KMS-11 (cell line): ENCODE measurements at regions not wholly inside any gene's neighbourhood (a gene's known extent, or its start where the extent isn't known, plus 50 kb on each side); places are given as distances from the start of the nearest gene placed in this dataset.
"Not testable (repeated sequence)": the region's sequence is repeated elsewhere in the genome, so short reads cannot be mapped to it uniquely, and the experiment has no call there.

Source experiments
- H2AFZ ChIP-seq: fragments of 200-600 bp; sonication (generic); 2 replicates; pipeline ENCODE4 v1.6.1; 2016; ENCODE audit warnings: antibody characterized with exemption, mixed run types, low read depth
- H3K27ac ChIP-seq: fragments of 200-600 bp; sonication (generic); 2 replicates; pipeline ENCODE4 v1.6.1; 2016; ENCODE audit warnings: mild to moderate bottlenecking, mixed run types
- H3K27me3 ChIP-seq: fragments of 200-600 bp; sonication (generic); 2 replicates; pipeline ENCODE4 v1.6.1; 2017; ENCODE audit warnings: mild to moderate bottlenecking, low read depth, mixed run types, moderate library complexity; ENCODE audit not compliant: insufficient read depth
- H3K36me3 ChIP-seq: fragments of 200-600 bp; sonication (generic); 2 replicates; pipeline ENCODE4 v1.6.1; 2017; ENCODE audit warnings: mild to moderate bottlenecking, mixed run types; ENCODE audit not compliant: insufficient read depth
- H3K4me1 ChIP-seq: fragments of 200-600 bp; sonication (generic); 2 replicates; pipeline ENCODE4 v1.6.1; 2016; ENCODE audit warnings: mild to moderate bottlenecking, low read depth, mixed run types; ENCODE audit not compliant: poor library complexity, severe bottlenecking
- H3K4me2 ChIP-seq: fragments of 200-600 bp; sonication (generic); 2 replicates; pipeline ENCODE4 v1.7.0; 2016; ENCODE audit warnings: mild to moderate bottlenecking, mixed run types
- H3K4me3 ChIP-seq: fragments of 200-600 bp; sonication (generic); IDR thresholded peaks from 2 replicates; pipeline ENCODE4 v1.6.1; 2017; ENCODE audit warnings: low read depth, low read length, mixed read lengths; ENCODE audit not compliant: insufficient read depth
- H3K79me2 ChIP-seq: fragments of 200-600 bp; sonication (generic); 2 replicates; pipeline ENCODE4 v1.6.1; 2016; ENCODE audit warnings: low read depth, mixed run types; ENCODE audit not compliant: insufficient read depth
- H3K9ac ChIP-seq: fragments of 200-600 bp; sonication (generic); 2 replicates; pipeline ENCODE4 v1.6.1; 2016; ENCODE audit warnings: mild to moderate bottlenecking, mixed run types
- H4K20me1 ChIP-seq: fragments of 200-600 bp; sonication (generic); 2 replicates; pipeline ENCODE4 v1.6.1; 2016; ENCODE audit warnings: mild to moderate bottlenecking, mixed run types; ENCODE audit not compliant: insufficient read depth
- TF ChIP-seq, protein P1 (sequence below): fragments of 200-600 bp; sonication (generic); conservative IDR thresholded peaks from 2 replicates; pipeline ENCODE4 v1.6.1; 2017; ENCODE audit warnings: low read depth, mild to moderate bottlenecking, antibody characterized with exemption, low read length, moderate library complexity, mixed read lengths

GRCh38 chr12:28780960-28781359 is 368.1 kb upstream of the FAR2 start:
- no peak overlapping the region for H3K27ac ChIP-seq
- no peak overlapping the region for H3K4me2 ChIP-seq
- no peak overlapping the region for H3K4me3 ChIP-seq
- TF ChIP-seq, protein P1, sequence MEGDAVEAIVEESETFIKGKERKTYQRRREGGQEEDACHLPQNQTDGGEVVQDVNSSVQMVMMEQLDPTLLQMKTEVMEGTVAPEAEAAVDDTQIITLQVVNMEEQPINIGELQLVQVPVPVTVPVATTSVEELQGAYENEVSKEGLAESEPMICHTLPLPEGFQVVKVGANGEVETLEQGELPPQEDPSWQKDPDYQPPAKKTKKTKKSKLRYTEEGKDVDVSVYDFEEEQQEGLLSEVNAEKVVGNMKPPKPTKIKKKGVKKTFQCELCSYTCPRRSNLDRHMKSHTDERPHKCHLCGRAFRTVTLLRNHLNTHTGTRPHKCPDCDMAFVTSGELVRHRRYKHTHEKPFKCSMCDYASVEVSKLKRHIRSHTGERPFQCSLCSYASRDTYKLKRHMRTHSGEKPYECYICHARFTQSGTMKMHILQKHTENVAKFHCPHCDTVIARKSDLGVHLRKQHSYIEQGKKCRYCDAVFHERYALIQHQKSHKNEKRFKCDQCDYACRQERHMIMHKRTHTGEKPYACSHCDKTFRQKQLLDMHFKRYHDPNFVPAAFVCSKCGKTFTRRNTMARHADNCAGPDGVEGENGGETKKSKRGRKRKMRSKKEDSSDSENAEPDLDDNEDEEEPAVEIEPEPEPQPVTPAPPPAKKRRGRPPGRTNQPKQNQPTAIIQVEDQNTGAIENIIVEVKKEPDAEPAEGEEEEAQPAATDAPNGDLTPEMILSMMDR = no peak
- no peaks in the 10 kb centered on the region for H3K36me3 ChIP-seq
- no peaks in the 10 kb centered on the region for H3K27me3 ChIP-seq
- H2AFZ ChIP-seq = no peak overlapping the region
- no peak overlapping the region for H3K9ac ChIP-seq
- H4K20me1 ChIP-seq = no peaks in the 10 kb centered on the region
- H3K4me1 ChIP-seq = peaks cover 32% of the 10 kb centered on the region
- H3K79me2 ChIP-seq = no peaks in the 10 kb centered on the region

- Histone ChIP-seq H3K4me1 (peaks cover 22% of the 10 kb centered on the region), H3K27ac (no peak overlapping the region), H3K4me3 (no peak overlapping the region), H2AFZ (no peak overlapping the region), H3K27me3 (no peaks in the 10 kb centered on the region), H3K79me2 (no peaks in the 10 kb centered on the region), H3K9ac (no peak overlapping the region), H3K36me3 (no peaks in the 10 kb centered on the region), H3K4me2 (no peak overlapping the region), H4K20me1 (no peaks in the 10 kb centered on the region)
- TF ChIP-seq, protein P1 = no peak
Observed at GRCh38 chr12:28781671-28782652, 367.1 kb upstream of the FAR2 start.

- no peak overlapping the region for H3K4me2 ChIP-seq
Observed at GRCh38 chr12:28782812-28783211, 366.3 kb upstream of the FAR2 start.

DNA sequence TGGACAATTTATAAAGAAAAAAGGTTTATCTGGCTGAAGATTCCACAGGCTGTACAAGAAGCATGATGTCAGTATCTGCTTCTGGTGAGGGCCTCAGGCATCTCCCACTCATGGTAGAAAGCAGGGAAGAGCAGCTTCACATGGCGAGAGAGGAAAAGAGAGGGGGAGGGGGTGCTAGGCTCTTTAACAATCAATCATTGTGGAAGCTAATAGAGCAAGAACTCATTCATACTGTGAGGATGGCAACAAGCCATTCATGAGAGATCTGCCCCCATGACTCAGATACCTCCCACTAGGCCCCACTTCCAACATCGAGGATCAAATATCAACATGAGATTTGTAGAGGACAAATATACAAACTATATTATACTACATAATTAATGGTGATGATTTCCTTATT is 361.9 kb upstream of the FAR2 start:
- Histone ChIP-seq H3K9ac (no peak overlapping the region), H3K36me3 (no peaks in the 10 kb centered on the region), H4K20me1 (no peaks in the 10 kb centered on the region), H2AFZ (no peak overlapping the region), H3K27me3 (no peaks in the 10 kb centered on the region), H3K79me2 (no peaks in the 10 kb centered on the region), H3K4me2 (no peak overlapping the region), H3K4me1 (no peaks in the 10 kb centered on the region), H3K4me3 (no peak overlapping the region), H3K27ac (no peak overlapping the region)
- TF ChIP-seq, protein P1 = no peak

More at GRCh38 chr12:28782812-28783211, 366.3 kb upstream of the FAR2 start:
- no peaks in the 10 kb centered on the region for H3K36me3 ChIP-seq
- H3K9ac ChIP-seq = no peak overlapping the region
- H2AFZ ChIP-seq = no peak overlapping the region
- H3K27me3 ChIP-seq = no peaks in the 10 kb centered on the region
- TF ChIP-seq, protein P1 = no peak
- H3K4me3 ChIP-seq = no peak overlapping the region
- H4K20me1 ChIP-seq = no peaks in the 10 kb centered on the region
- H3K27ac ChIP-seq = no peak overlapping the region
- H3K79me2 ChIP-seq = no peaks in the 10 kb centered on the region
- peaks cover 13% of the 10 kb centered on the region for H3K4me1 ChIP-seq

- not testable (repeated sequence) for H3K4me3 ChIP-seq, H3K27me3 ChIP-seq, H3K36me3 ChIP-seq, H3K27ac ChIP-seq, H4K20me1 ChIP-seq, H3K4me1 ChIP-seq, H2AFZ ChIP-seq, H3K79me2 ChIP-seq, H3K4me2 ChIP-seq, H3K9ac ChIP-seq
Observed at GRCh38 chr12:28788256-28788655, 360.8 kb upstream of the FAR2 start.
